H1 (cell line): ENCODE measurements at regions not wholly inside any gene's neighbourhood (a gene's known extent, or its start where the extent isn't known, plus 50 kb on each side); places are given as distances from the start of the nearest gene placed in this dataset.

Experiments
- CTCF ChIA-PET: fragments of 300-600 bp; sonication (Branson Sonifier 250); formaldehyde crosslinking; loops from one replicate; lab custom pipeline; 2021; ENCODE audit not compliant: partially characterized antibody; lab: Charles Lee
- POLR2A ChIA-PET: fragments of 300-600 bp; sonication (Branson Sonifier 250); formaldehyde crosslinking; loops from one replicate; lab custom pipeline; 2021; ENCODE audit warnings: inconsistent platforms; ENCODE audit not compliant: partially characterized antibody; lab: Charles Lee
- DNase-seq, 2 experiments: peaks; one replicate each; pipeline versions ENCODE4 v3.0.0 to v3.0.0-alpha.2; 2010 to 2022; ENCODE audit warnings: low spot score in 2 of 2, low read depth in 1 of 2, mixed read lengths in 1 of 2
- FAIRE-seq: peaks from 2 replicates; lab custom pipeline; 2011; peaks lifted over from hg19 to GRCh38; lab: Jason Lieb, UNC
- H2AFZ ChIP-seq: 2 replicates; pipeline ENCODE4 v1.8.1; 2012; ENCODE audit warnings: low read length, inconsistent platforms
- H2AK5ac ChIP-seq: 2 replicates; pipeline ENCODE4 v1.6.1; 2013; ENCODE audit warnings: low read depth, low read length
- H2BK120ac ChIP-seq: replicated peaks from 2 replicates; pipeline ENCODE3; 2013; ENCODE audit warnings: low read depth, low read length, inconsistent platforms
- H2BK12ac ChIP-seq: 2 replicates; pipeline ENCODE4 v1.6.1; 2013; ENCODE audit warnings: low read depth, low read length
- H2BK15ac ChIP-seq: 2 replicates; pipeline ENCODE4 v1.6.1; 2013; ENCODE audit warnings: low read length
- H2BK20ac ChIP-seq: 2 replicates; pipeline ENCODE4 v1.6.1; 2013; ENCODE audit warnings: low read length
- H2BK5ac ChIP-seq: 2 replicates; pipeline ENCODE4 v1.6.1; 2013; ENCODE audit warnings: low read depth, low read length
- H3K14ac ChIP-seq: 2 replicates; pipeline ENCODE4 v1.6.1; 2013; ENCODE audit warnings: inconsistent platforms; ENCODE audit not compliant: insufficient read length
- H3K18ac ChIP-seq: 2 replicates; pipeline ENCODE4 v1.6.1; 2013; ENCODE audit warnings: low read length; ENCODE audit errors: extremely low read depth
- H3K23ac ChIP-seq: 2 replicates; pipeline ENCODE4 v1.6.1; 2013; ENCODE audit warnings: inconsistent platforms; ENCODE audit not compliant: insufficient read length
- H3K23me2 ChIP-seq: 2 replicates; pipeline ENCODE4 v1.6.1; 2013; ENCODE audit warnings: low read depth, low read length
- H3K27ac ChIP-seq: 2 replicates; pipeline ENCODE4 v1.6.1; 2011; ENCODE audit warnings: low read depth, low read length, inconsistent platforms
- H3K27me3 ChIP-seq, 4 experiments: replicated peaks in 1 of 4; 1 replicate in 1 of 4; 2 replicates in 3 of 4; pipeline versions ENCODE4 v1.6.1 to v1.8.1; 2011 to 2013; ENCODE audit warnings: low read length in 3 of 4, mild to moderate bottlenecking in 3 of 4, inconsistent platforms in 2 of 4, mixed read lengths in 2 of 4, moderate library complexity in 1 of 4; ENCODE audit not compliant: control insufficient read depth in 3 of 4, insufficient read depth in 3 of 4; ENCODE audit errors: extremely low read depth in 1 of 4
- H3K36me3 ChIP-seq, 4 experiments: 2 replicates each; pipeline versions ENCODE4 v1.6.1 to v1.8.1; 2011 to 2013; ENCODE audit warnings: mild to moderate bottlenecking in 4 of 4, low read length in 3 of 4, moderate library complexity in 2 of 4, control low read depth in 1 of 4, inconsistent platforms in 1 of 4; ENCODE audit not compliant: insufficient read depth in 4 of 4, control insufficient read depth in 2 of 4
- H3K4ac ChIP-seq: replicated peaks from 2 replicates; pipeline ENCODE3; 2013; ENCODE audit warnings: low read length, low read depth, mixed read lengths, inconsistent platforms; ENCODE audit not compliant: insufficient read length
- H3K4me1 ChIP-seq, 4 experiments: replicated peaks in 1 of 4; 1 replicate in 1 of 4; 2 replicates in 3 of 4; pipeline versions ENCODE4 v1.6.1 to v1.8.1; 2011 to 2013; ENCODE audit warnings: low read length in 3 of 4, inconsistent platforms in 2 of 4, mixed read lengths in 1 of 4; ENCODE audit not compliant: insufficient read depth in 4 of 4, control insufficient read depth in 3 of 4
- H3K4me2 ChIP-seq, 2 experiments: 2 replicates each; pipeline versions ENCODE4 v1.6.1 to v1.8.1; 2011 to 2013; ENCODE audit warnings: low read depth in 2 of 2, low read length in 2 of 2, control low read depth in 1 of 2, inconsistent platforms in 1 of 2, mild to moderate bottlenecking in 1 of 2; ENCODE audit not compliant: insufficient read depth in 1 of 2
- H3K4me3 ChIP-seq, 4 experiments: fragments of 200-600, 300-600 bp in 1 of 4; sonication (generic), shearing (Covaris generic), sonication (Bioruptor Twin) in 1 of 4; 2 replicates each; pipeline versions ENCODE4 v1.5.1 to v1.8.1; 2011 to 2016; ENCODE audit warnings: low read length in 4 of 4, low read depth in 3 of 4, control low read depth in 2 of 4, inconsistent platforms in 2 of 4, mild to moderate bottlenecking in 2 of 4, mixed read lengths in 1 of 4, moderate library complexity in 1 of 4; ENCODE audit not compliant: insufficient read depth in 2 of 4; ENCODE audit errors: extremely low read depth in 1 of 4
- H3K56ac ChIP-seq: replicated peaks from 2 replicates; pipeline ENCODE3; 2013; ENCODE audit warnings: low read depth, mild to moderate bottlenecking, mixed read lengths, low read length, inconsistent platforms; ENCODE audit not compliant: insufficient read length
- H3K79me1 ChIP-seq: 2 replicates; pipeline ENCODE4 v1.6.1; 2013; ENCODE audit warnings: low read depth, low read length, control low read depth
- H3K79me2 ChIP-seq, 2 experiments: 2 replicates each; pipeline versions ENCODE4 v1.6.1 to v1.8.1; 2012 to 2013; ENCODE audit warnings: low read length in 2 of 2, mild to moderate bottlenecking in 2 of 2, inconsistent platforms in 1 of 2; ENCODE audit not compliant: insufficient read depth in 2 of 2, control insufficient read depth in 1 of 2
- H3K9ac ChIP-seq, 4 experiments: replicated peaks in 1 of 4; 1 replicate in 1 of 4; 2 replicates in 3 of 4; pipeline versions ENCODE4 v1.6.1 to v1.8.1; 2011 to 2013; ENCODE audit warnings: low read depth in 3 of 4, low read length in 3 of 4, control low read depth in 2 of 4, mild to moderate bottlenecking in 2 of 4, moderate library complexity in 2 of 4, inconsistent platforms in 1 of 4; ENCODE audit errors: extremely low read depth in 1 of 4
- H3K9me3 ChIP-seq, 2 experiments: 2 replicates each; pipeline versions ENCODE4 v1.6.1 to v1.8.1; 2012 to 2013; ENCODE audit warnings: mild to moderate bottlenecking in 2 of 2, moderate library complexity in 2 of 2, control low read depth in 1 of 2, inconsistent platforms in 1 of 2, low read depth in 1 of 2, low read length in 1 of 2, mixed read lengths in 1 of 2; ENCODE audit not compliant: insufficient read depth in 2 of 2
- H4K20me1 ChIP-seq, 2 experiments: replicated peaks in 1 of 2; 2 replicates each; pipeline versions ENCODE3 to v1.8.1; 2011 to 2013; ENCODE audit warnings: inconsistent platforms in 2 of 2, low read length in 2 of 2, mild to moderate bottlenecking in 1 of 2; ENCODE audit not compliant: insufficient read depth in 2 of 2, control insufficient read depth in 1 of 2
- H4K5ac ChIP-seq: 2 replicates; pipeline ENCODE4 v1.6.1; 2013; ENCODE audit warnings: low read length, low read depth, mixed read lengths, inconsistent platforms; ENCODE audit not compliant: insufficient read length
- H4K8ac ChIP-seq: 2 replicates; pipeline ENCODE4 v1.8.0; 2013; ENCODE audit warnings: mild to moderate bottlenecking, moderate library complexity, low read length, inconsistent platforms; ENCODE audit not compliant: insufficient read depth; ENCODE audit errors: extremely low read depth
- H4K91ac ChIP-seq: replicated peaks from 2 replicates; pipeline ENCODE3; 2013; ENCODE audit warnings: low read length, mixed read lengths, inconsistent platforms; ENCODE audit not compliant: insufficient read length
- CHD1 ChIP-seq: IDR thresholded peaks from 2 replicates; pipeline ENCODE4 v1.6.1; 2012; ENCODE audit warnings: low read depth, low read length, improper control_type of control experiment
- CREB1 ChIP-seq: IDR thresholded peaks from 2 replicates; pipeline ENCODE4 v1.6.1; 2012; ENCODE audit warnings: inconsistent platforms
- E2F6 ChIP-seq: IDR thresholded peaks from 2 replicates; pipeline ENCODE4 v1.6.1; 2012; ENCODE audit warnings: inconsistent platforms
- EGR1 ChIP-seq: IDR thresholded peaks from 2 replicates; pipeline ENCODE4 v1.6.1; 2011; ENCODE audit warnings: low read depth, low read length, borderline replicate concordance
- FOSL1 ChIP-seq: IDR thresholded peaks from 2 replicates; pipeline ENCODE4 v1.6.1; 2011; ENCODE audit warnings: mild to moderate bottlenecking, low read depth, low read length, moderate library complexity; ENCODE audit not compliant: insufficient read depth
- KDM1A ChIP-seq: fragments of 200-600, 300-600 bp; sonication (generic); IDR thresholded peaks from 2 replicates; pipeline ENCODE4 v1.7.1; 2016; ENCODE audit warnings: mild to moderate bottlenecking, low read length, borderline replicate concordance
- POLR2A ChIP-seq, 2 experiments: IDR thresholded peaks; 1 replicate in 1 of 2; 2 replicates in 1 of 2; pipeline ENCODE4 v1.6.1; 2011; ENCODE audit warnings: low read depth in 2 of 2, low read length in 2 of 2, mild to moderate bottlenecking in 2 of 2; ENCODE audit errors: control extremely low read depth in 1 of 2
- RAD21 ChIP-seq, 2 experiments: IDR thresholded peaks in 1 of 2; conservative IDR thresholded peaks in 1 of 2; 2 replicates each; pipeline ENCODE4 v1.6.1; 2011; ENCODE audit warnings: low read depth in 2 of 2, low read length in 2 of 2, improper control_type of control experiment in 1 of 2, inconsistent platforms in 1 of 2, mild to moderate bottlenecking in 1 of 2, moderate library complexity in 1 of 2
- RFX5 ChIP-seq: IDR thresholded peaks from 2 replicates; pipeline ENCODE4 v1.6.1; 2011; ENCODE audit warnings: low read depth, low read length, improper control_type of control experiment, borderline replicate concordance
- SIX5 ChIP-seq: IDR thresholded peaks from 2 replicates; pipeline ENCODE4 v1.6.1; 2011; ENCODE audit warnings: mild to moderate bottlenecking, low read depth, low read length
- SP2 ChIP-seq: IDR thresholded peaks from 2 replicates; pipeline ENCODE4 v1.6.1; 2012; ENCODE audit warnings: mild to moderate bottlenecking, low read length, inconsistent platforms
- SP4 ChIP-seq: IDR thresholded peaks from 2 replicates; pipeline ENCODE4 v1.6.1; 2012; ENCODE audit warnings: low read length, inconsistent platforms
- TAF7 ChIP-seq: optimal IDR thresholded peaks from 2 replicates; pipeline ENCODE3; 2011; ENCODE audit warnings: low read depth, mild to moderate bottlenecking, inconsistent platforms, low read length, moderate library complexity, borderline replicate concordance

DNA sequence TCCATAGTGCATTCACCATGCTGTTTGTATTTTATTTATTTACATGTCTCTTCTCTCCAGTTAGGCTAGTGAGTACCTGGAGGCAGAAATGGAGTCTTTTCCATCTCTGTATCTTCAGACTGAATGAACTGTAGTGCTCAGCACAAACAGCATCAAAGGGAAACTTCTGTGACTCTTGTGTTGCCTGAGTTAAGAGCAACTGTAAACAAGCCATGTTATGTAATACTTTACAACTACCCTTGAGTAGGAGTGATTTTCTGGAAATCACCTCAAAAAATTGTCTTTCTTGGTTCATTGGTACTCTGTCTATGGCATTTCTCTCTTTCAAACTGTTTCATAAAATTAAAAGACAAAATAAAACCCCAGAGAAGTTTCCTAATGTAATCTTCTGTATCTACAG, 258.3 kb downstream of the CGGBP1 start:
- Histone ChIP-seq H4K91ac (no peak overlapping the region), H3K56ac (no peak overlapping the region), H3K36me3 (no peaks in the 10 kb centered on the region), H4K20me1 (no peaks in the 10 kb centered on the region), H3K9me3 (no peaks in the 10 kb centered on the region), H2BK15ac (no peak overlapping the region), H3K23me2 (no peaks in the 10 kb centered on the region), H3K79me2 (no peaks in the 10 kb centered on the region), H3K23ac (no peak overlapping the region)
- POLR2A ChIA-PET, result no interaction called here
- no peak for TF ChIP-seq CHD1
- TF ChIP-seq SIX5, result no peak
- TF ChIP-seq RFX5, result no peak
- no peak for TF ChIP-seq CREB1
- no peak for TF ChIP-seq RAD21 (IDR thresholded peaks at IDR 0.05 in 1 of 2, conservative IDR thresholded peaks at IDR 0.05 in 1 of 2; ENCODE audit: low read depth in 2 of 2, low read length in 2 of 2)
- TF ChIP-seq POLR2A (IDR thresholded peaks at IDR 0.05; ENCODE audit: control extremely low read depth in 1 of 2, low read depth in 2 of 2, low read length in 2 of 2), result no peak
- no peak for TF ChIP-seq FOSL1
- TF ChIP-seq SP4, result no peak
- TF ChIP-seq KDM1A, result no peak
- TF ChIP-seq TAF7, result no peak
- no peak for TF ChIP-seq E2F6
- TF ChIP-seq EGR1, result no peak
- no peak for TF ChIP-seq SP2
- TF ChIP-seq, all 59 proteins: peak for 0
- FAIRE-seq, result no peak
- Histone ChIP-seq H2AK5ac (no peak overlapping the region), H3K27ac (no peak overlapping the region), H4K5ac (no peak overlapping the region), H3K4me1 (no peaks in the 10 kb centered on the region; a peak in 1 of 7 replicates), H2BK120ac (no peak overlapping the region), H3K9ac (no peak overlapping the region), H3K4ac (no peak overlapping the region), H3K18ac (no peak overlapping the region), H2BK5ac (no peak overlapping the region), H4K8ac (no peak overlapping the region), H3K79me1 (no peaks in the 10 kb centered on the region; the same call in 1 of the 2 replicates), H2AFZ (no peak overlapping the region), H2BK20ac (no peak overlapping the region), H3K14ac (no peak overlapping the region), H3K4me3 (no peak overlapping the region), H3K27me3 (peaks cover 0 to 2% (median 0%) of the 10 kb centered on the region in 4 experiments; a peak in 1 of 7 replicates), H2BK12ac (no peak overlapping the region), H3K4me2 (no peak overlapping the region)
- CTCF ChIA-PET, result interaction anchor here (0.6 to 0.8 kb wide), 3 partner anchors 25 to 204 kb away, joined by 3 to 4 read pairs (median 3); no protein-coding TSS in a partner anchor
- no peak for DNase-seq
